Spleen (tissue), 11 donors: ENCODE measurements at regions not wholly inside any gene's neighbourhood (a gene's known extent, or its start where the extent isn't known, plus 50 kb on each side); places are given as distances from the start of the nearest gene placed in this dataset.
"Not testable (repeated sequence)": the region's sequence is repeated elsewhere in the genome, so short reads cannot be mapped to it uniquely, and the experiment has no call there.

Experiments used
- DNase-seq: peaks from one replicate; pipeline ENCODE4 v3.0.0-alpha.2; 2020
- H3K27ac ChIP-seq, 8 donors: fragments of 200-600 bp; sonication (generic) in 7 of 8; 1 replicate in 4 of 8; 2 replicates in 4 of 8; pipeline versions ENCODE4 v1.5.0 to v1.8.0; 2016 to 2021; ENCODE audit warnings: inconsistent platforms in 4 of 8, mild to moderate bottlenecking in 4 of 8, moderate library complexity in 1 of 8
- H3K27me3 ChIP-seq, 7 donors: fragments of 200-600 bp; sonication (generic) in 6 of 7; replicated peaks in 1 of 7; 1 replicate in 4 of 7; 2 replicates in 3 of 7; pipeline versions ENCODE4 v1.5.0 to v1.8.0; 2016 to 2021; ENCODE audit warnings: inconsistent platforms in 3 of 7, mild to moderate bottlenecking in 1 of 7
- H3K36me3 ChIP-seq, 6 donors: fragments of 200-600 bp; sonication (generic) in 5 of 6; 1 replicate in 4 of 6; 2 replicates in 2 of 6; pipeline versions ENCODE4 v1.5.0 to v1.8.0; 2016 to 2021; ENCODE audit warnings: inconsistent platforms in 2 of 6
- H3K4me1 ChIP-seq, 6 donors: fragments of 200-600 bp; sonication (generic) in 5 of 6; 1 replicate in 3 of 6; 2 replicates in 3 of 6; pipeline versions ENCODE4 v1.5.0 to v1.8.0; 2016 to 2021; ENCODE audit warnings: inconsistent platforms in 3 of 6
- H3K4me3 ChIP-seq, 8 donors: fragments of 200-600 bp; sonication (generic) in 7 of 8; 1 replicate in 4 of 8; 2 replicates in 4 of 8; pipeline versions ENCODE4 v1.5.0 to v1.8.0; 2016 to 2021; ENCODE audit warnings: inconsistent platforms in 4 of 8, mild to moderate bottlenecking in 4 of 8, moderate library complexity in 2 of 8
- H3K9me3 ChIP-seq, 8 donors: fragments of 200-600 bp; sonication (generic) in 7 of 8; 1 replicate in 4 of 8; 2 replicates in 4 of 8; pipeline versions ENCODE4 v1.5.0 to v1.8.0; 2016 to 2021; ENCODE audit warnings: inconsistent platforms in 4 of 8
- CTCF ChIP-seq, 11 experiments: fragments of 200-600 bp in 7 of 11; fragments of 450-650 bp in 4 of 11; sonication (generic) in 4 of 11; IDR thresholded peaks in 8 of 11; conservative IDR thresholded peaks in 3 of 11; 1 replicate in 7 of 11; 2 replicates in 4 of 11; pipeline versions ENCODE4 v1.4.0 to v1.8.0; 2016 to 2021; ENCODE audit warnings: antibody characterized with exemption in 11 of 11, inconsistent platforms in 4 of 11, mild to moderate bottlenecking in 1 of 11
- POLR2A ChIP-seq, 3 donors: fragments of 450-650 bp; IDR thresholded peaks; one replicate each; pipeline ENCODE4 v1.5.1; 2017; ENCODE audit warnings: antibody characterized with exemption in 3 of 3, mild to moderate bottlenecking in 1 of 3
- POLR2AphosphoS5 ChIP-seq, 3 donors: sonication (generic); formaldehyde crosslinking; IDR thresholded peaks; one replicate each; pipeline ENCODE4 v1.5.1; 2017; ENCODE audit warnings: antibody characterized with exemption in 3 of 3
- WGBS, 5 donors: extraction: QIAGEN DNeasy Blood & Tissue Kit in 3 of 5; methylation state at CpG; one replicate each; pipeline versions ENCODE4 v1.1.5 to v1.1.7; 2013 to 2018; 5-methylcytosine and 5-hydroxymethylcytosine counted together
- intact Hi-C: fragments of 100-400 bp; cut with DNase I; formaldehyde crosslinking; loops from one replicate; pipeline ENCODE4 v1.15.0; 2023; ENCODE audit warnings: low total_unique reads
- donor health status: healthy with polysubstance abuse.
- donor health status: DM: no; HTN: no; CAD: no; lungs with moderate emphysema.
- donor health status: DM: no; HTN: no; CAD: no.
- donor health status: Bipolar disorder and iron deficiency.
- donor health status: healthy.
- donor health status: DM: no; HTN: no; CAD: no.
- donor health status: DM: yes; HTN: yes; CAD: no.

DNA sequence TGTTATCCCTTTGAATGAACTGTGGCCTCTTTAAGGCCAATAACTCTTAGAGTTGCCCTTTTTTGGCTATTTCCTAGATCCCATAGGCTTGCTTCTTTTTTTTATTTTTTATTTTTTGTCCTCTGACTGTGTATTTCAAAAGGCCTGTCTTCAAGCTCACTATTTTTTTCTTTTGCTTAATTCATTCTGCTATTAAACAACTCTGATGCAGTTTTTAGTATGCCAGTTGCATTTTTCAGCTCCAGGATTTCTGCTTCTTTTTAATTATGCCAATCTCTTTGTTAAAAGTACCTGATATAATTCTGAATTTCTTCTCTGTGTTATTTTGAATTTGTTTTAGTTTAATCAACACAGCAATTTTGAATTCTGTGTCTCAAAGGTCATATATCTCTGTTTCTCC is 912.1 kb downstream of the PLOD2 start:
- intact Hi-C loops: no loop called here
- no peak for DNase-seq
- Histone ChIP-seq H3K4me1 (no peaks in the 10 kb centered on the region), H3K9me3 (peaks cover 6 to 69% (median 50%) of the 10 kb centered on the region in 8 donors), H3K27ac (no peak overlapping the region), H3K4me3 (no peak overlapping the region), H3K27me3 (no peaks in the 10 kb centered on the region), H3K36me3 (no peaks in the 10 kb centered on the region)
- TF ChIP-seq POLR2A (IDR thresholded peaks at IDR 0.05) (no peak), CTCF (IDR thresholded peaks at IDR 0.05 in 8 of 11, conservative IDR thresholded peaks at IDR 0.05 in 3 of 11) (no peak), POLR2AphosphoS5 (IDR thresholded peaks at IDR 0.05) (no peak)

- Histone ChIP-seq H3K4me3 (no peak overlapping the region), H3K4me1 (no peaks in the 10 kb centered on the region), H3K27ac (no peak overlapping the region), H3K9me3 (peaks cover 6 to 62% (median 47%) of the 10 kb centered on the region in 8 donors), H3K27me3 (no peaks in the 10 kb centered on the region), H3K36me3 (no peaks in the 10 kb centered on the region)
- 55 to 69% (median 65%) methylated on average over 1 of the region's 1 CpG for WGBS, 5 donors
- TF ChIP-seq CTCF (IDR thresholded peaks at IDR 0.05 in 8 of 11, conservative IDR thresholded peaks at IDR 0.05 in 3 of 11) (no peak), POLR2A (IDR thresholded peaks at IDR 0.05) (no peak), POLR2AphosphoS5 (IDR thresholded peaks at IDR 0.05) (no peak)
- intact Hi-C loops: no loop called here
- DNase-seq: no peak
Measured at GRCh38 chr3:145251311-145251710, 909.7 kb downstream of the PLOD2 start.

GRCh38 chr3:145257967-145258366 is 903.0 kb downstream of the PLOD2 start:
- H3K36me3 ChIP-seq, intact Hi-C loops, H3K27me3 ChIP-seq, H3K4me3 ChIP-seq, H3K4me1 ChIP-seq, DNase-seq, H3K27ac ChIP-seq: not testable (repeated sequence)
- WGBS, 5 donors: 92 to 98% (median 96%) methylated on average over 7 to 12 of the region's 12 CpGs
- H3K9me3 ChIP-seq: peaks cover 0 to 13% (median 0%) of the 10 kb centered on the region in 8 donors

- H3K27me3 ChIP-seq: no peaks in the 10 kb centered on the region
- no peak overlapping the region for H3K4me3 ChIP-seq
- H3K4me1 ChIP-seq: no peaks in the 10 kb centered on the region
- WGBS, 5 donors: 79 to 84% (median 82%) methylated on average over 3 of the region's 3 CpGs
- intact Hi-C loops: no loop called here
- TF ChIP-seq POLR2AphosphoS5 (IDR thresholded peaks at IDR 0.05) (no peak), POLR2A (IDR thresholded peaks at IDR 0.05) (no peak), CTCF (IDR thresholded peaks at IDR 0.05 in 8 of 11, conservative IDR thresholded peaks at IDR 0.05 in 3 of 11) (no peak)
- H3K27ac ChIP-seq: no peak overlapping the region
- no peak for DNase-seq
- no peaks in the 10 kb centered on the region for H3K36me3 ChIP-seq
- H3K9me3 ChIP-seq: peaks cover 0 to 13% (median 0%) of the 10 kb centered on the region in 8 donors
Measured at GRCh38 chr3:145259166-145259880, 901.7 kb downstream of the PLOD2 start.

DNA sequence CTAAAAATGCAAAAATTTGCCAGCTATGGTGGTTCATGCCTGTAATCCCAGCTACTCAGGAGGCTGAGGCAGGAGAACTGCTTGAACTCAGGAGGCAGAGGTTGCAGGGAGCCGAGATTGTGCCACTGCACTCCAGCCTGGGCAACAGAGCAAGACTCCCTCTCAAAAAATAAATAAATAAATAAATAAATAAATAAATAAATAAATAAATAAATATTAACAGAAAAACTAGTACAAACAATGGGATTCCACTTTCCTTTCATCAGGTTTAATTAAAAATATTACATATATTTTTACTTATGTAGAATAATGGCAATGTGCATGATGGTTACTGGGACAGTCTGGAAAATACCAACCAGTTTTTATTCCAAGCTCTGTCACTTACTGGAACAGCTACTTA is 897.5 kb downstream of the PLOD2 start:
- H3K9me3 ChIP-seq: peaks cover 0 to 20% (median 7%) of the 10 kb centered on the region in 8 donors
- DNase-seq, H3K27me3 ChIP-seq, H3K36me3 ChIP-seq, H3K4me1 ChIP-seq, intact Hi-C loops, H3K4me3 ChIP-seq, H3K27ac ChIP-seq: not testable (repeated sequence)
- WGBS, 5 donors: 73 to 95% (median 81%) methylated on average over 1 of the region's 1 CpG
